DMS153 treated with DMSO at 0.1 percent for 48 hours (cell line): ENCODE measurements at regions not wholly inside any gene's neighbourhood (a gene's known extent, or its start where the extent isn't known, plus 50 kb on each side); places are given as distances from the start of the nearest gene placed in this dataset.
"Not testable (repeated sequence)": the region's sequence is repeated elsewhere in the genome, so short reads cannot be mapped to it uniquely, and the experiment has no call there.

Experiments
- DNase-seq: peaks from one replicate; lab custom pipeline; 2025; ENCODE audit not compliant: unreplicated experiment; lab: John Stamatoyannopoulos, UW

DNA sequence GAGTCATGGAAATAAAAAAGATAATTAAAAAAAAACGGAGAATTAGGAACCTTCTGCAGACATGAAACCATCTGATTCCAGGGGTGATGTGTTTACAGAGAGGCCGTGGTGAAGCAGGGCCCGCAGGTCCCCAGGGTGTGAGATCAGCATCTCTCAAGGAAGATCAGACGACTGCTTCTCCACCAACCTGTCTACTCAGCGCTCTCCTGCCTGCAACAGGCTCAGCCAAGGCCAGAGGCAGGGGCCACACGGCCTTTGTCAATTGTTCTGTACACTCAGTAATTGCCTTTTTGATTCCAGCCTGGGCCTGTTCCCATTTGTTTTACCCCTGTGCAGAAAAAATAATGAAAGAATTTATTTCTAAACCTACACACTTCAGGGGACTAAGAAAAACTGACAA lies 124.6 kb downstream of the NXPE2 start:
- DNase-seq = no peak

DNA sequence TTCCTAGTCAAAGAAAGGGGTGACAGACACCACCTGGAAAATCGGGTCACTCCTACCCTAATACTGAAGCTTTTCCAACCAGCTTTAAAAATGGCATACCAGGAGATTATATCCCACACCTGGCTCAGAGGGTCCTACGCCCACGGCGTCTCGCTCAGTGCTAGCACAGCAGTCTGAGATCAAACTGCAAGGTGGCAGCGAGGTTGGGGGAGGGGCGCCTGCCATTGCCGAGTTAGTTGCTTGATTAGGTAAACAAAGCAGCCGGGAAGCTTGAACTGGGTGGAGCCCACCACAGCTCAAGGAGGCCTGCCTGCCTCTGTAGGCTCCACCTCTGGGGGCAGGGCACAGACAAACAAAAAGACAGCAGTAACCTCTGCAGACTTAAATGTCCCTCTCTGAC lies 127.1 kb downstream of the NXPE2 start:
- not testable (repeated sequence) for DNase-seq

DNA sequence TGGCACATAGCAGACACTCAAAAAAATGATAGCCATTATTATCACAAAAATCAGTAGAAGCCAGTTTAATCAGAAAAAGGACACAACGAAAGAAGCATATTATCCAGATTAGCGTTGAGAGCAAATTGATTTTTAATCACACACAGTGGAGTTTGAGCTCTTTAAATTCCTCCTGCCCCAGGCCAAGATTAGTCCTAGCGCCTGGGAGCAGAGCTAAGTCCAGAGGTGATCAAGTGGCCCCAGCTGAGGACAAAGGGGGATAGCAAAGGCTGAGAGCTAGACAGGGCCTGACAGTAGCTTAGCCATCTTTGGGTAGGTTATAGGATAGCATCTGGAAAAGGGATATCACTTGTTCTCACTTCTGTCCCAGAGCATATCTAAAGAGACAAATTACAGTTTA lies 133.6 kb downstream of the NXPE2 start:
- no peak for DNase-seq

DNA sequence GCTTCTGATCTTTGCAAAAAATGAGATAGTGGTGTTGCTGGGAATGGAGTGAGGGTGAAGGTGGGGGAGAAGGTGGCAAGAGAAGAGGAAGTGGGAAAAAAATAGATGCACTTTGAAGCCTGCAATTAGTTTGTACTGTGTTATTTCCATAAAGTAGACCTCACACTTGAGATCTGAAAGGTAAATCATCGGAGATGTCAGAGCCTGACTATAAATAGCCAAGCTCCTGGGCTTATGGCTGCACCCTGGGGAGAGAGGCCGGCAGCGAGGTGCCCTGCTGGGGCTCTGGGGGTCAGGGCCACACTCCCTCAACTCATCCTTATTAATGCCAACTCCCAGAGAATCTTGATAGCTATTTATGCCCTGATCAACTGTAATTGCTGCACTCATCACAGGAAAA lies 134.4 kb downstream of the NXPE2 start:
- DNase-seq = no peak

DNA sequence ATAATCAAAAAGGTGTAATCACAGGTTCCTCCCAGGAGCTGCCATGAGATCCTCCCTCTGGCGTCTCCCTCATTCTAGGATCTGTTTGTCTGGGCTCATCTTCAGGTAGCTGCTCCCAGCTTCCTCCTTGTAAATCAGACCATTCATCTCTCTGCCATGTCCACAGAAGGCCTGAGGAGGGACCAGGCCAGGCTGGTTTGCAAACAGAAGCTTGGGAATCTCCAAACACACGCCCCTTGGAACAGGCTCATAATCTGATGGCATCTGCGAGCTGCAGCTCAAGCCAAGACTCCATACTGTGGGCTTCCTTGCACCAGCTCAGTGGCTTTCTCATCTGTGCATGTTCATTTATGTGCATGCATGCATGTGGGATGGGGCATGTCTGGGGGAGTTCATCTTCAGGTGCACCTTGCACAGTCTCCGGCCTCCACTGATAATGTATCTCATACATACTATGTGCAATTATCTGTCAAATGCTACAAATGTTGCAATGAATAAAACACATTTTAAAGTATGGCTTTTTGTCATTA lies 134.9 kb downstream of the NXPE2 start:
- no peak for DNase-seq

DNA sequence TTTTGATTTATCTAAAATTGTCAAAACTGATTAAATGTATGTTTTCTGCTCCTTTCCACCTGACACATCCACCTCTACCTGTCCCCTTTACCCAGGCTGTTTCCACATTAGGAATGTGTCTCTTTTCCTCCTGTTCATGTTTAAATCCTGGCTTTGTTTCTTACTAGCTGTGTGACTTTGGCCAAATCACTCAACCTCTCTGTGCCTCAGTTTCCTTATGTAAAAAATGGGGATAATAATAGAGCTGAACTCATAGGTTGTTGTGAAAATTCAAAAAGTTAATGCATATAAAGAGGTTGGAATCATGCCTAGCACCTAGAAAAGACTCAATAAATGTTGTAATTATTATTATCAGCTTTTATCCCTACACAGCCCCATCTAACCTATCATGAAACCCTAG lies 136.8 kb downstream of the NXPE2 start:
- DNase-seq = no peak

DNA sequence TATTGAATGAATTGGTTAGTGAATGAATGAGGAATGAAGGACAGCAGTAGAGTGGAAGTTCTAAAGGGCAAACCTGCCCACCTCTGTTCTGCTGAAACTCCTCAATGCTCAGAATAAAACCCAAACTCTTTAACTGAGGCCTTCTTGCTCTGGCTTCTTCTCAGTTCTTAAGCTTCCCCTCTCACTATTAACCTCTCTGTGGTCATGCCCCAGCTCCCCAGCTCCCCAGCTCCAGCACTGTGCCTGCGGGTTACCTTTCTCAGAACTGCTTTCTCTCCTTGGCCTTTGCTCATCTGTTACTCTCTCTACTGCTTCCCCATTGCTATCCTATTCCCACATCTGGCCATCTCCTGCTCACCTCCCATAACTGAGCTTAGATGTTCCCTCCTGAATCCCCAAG lies 137.4 kb downstream of the NXPE2 start:
- DNase-seq = no peak

DNA sequence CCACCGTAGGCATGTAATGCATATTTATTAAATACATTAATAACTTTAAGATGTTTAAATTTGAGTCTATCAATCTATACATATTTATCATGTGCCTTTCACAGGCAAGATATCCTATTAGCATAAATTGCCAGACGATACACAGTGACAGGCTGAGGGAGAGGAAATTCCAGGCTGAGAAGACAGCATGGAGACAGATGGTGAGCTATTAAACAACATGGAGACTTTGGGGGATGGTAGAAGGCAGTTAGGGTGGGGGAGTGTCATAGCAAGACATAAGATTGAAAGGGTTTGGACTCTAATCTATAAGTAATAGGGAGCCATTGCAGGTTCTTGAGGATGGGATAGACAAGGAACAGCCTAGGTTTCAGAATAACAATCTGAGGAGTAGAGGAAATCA lies 138.5 kb downstream of the NXPE2 start:
- DNase-seq = no peak

DNA sequence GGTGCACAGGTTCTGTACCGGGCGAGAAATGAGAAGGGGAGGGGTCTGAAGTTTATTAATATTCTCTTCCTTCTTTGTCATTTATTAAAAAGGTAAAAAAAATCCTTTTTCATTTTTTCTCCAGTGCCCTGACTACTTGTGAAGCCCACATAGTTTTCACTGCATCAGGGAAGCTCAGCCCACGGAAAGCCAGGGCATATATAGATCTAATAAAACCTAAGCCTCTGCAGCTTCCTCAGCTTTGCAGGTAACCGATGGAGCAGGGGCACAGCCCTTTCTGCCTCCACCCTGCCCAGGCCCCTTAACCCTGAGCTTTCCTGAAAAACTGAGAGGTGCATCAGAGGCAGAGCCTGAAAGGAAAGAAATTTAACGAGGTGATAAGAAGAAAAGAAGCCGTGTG lies 140.1 kb downstream of the NXPE2 start:
- no peak for DNase-seq

DNA sequence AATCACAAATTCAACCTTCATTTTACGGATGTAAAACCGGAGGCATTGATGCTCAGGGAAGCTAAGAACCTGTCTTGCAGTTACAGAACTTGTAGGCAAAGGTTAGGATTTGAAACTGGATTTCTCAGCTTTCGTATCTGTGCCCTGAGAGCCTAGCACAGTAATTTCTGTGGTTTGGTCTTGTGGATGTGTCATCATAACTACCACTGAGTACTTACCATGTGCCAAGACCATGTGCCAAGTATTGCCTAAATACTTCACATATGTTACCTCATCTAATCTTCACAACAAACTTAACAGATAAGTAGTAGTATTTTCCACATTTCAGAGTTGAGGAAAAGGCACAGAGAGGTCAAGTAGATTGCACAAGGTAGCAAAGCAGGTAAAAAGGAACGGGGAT lies 140.7 kb downstream of the NXPE2 start:
- DNase-seq = no peak

DNA sequence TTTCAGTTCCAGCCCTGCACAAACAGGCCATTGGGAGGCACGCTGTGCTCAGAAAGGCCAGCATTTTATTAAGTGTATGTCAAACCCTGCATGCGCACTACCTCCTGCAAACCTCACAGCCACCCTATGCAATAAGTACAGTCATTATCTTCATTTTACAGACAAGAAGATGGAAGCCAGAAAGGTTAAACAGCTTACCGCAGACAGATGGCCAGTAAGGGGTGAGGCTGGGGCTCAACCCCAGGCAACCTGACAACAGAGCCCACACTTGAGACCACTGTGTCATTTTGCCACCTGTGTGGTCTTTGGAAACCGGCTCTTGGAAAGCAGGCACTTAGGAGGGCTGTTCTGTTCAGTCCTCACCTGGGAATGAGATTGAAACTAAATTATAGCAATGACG lies 142.3 kb downstream of the NXPE2 start:
- no peak for DNase-seq

DNA sequence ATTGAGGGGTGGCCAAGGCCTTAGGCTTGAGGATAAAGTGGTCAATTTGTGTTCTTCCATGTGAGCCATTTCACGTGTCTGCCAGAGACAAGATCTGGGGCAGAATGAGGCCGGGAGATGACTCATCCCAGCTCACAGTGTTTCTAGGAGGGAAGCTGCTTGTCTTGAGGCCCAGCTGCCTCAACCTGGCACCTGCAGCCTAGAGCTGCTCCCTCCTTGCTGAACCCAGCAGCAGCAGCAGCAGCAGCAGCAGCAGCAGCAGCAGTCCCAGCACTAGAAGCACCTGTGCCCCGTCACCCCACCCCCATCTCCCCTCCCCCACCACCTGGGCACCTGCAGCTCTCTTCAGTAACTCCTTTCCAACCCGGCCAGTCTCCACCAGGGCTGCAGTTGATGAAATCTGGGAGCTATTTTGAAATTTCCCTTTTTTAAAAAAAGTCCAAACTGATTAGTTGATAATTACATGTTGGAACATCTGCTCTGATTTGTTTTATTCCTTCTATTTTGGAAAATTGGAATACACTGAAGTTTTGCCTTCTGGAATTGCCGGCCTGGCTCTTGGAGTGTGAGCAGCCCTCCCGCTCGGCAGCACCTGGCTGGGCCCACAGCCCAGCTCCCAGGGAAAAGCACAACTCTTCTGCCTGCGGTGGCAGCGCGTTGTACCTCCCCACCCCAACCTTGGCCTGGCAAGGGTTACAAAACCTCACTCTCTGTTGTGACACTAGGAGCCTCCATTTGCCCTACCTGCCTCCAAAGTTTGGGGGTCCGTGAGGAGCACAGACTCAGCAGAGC lies 143.5 kb downstream of the NXPE2 start:
- no peak for DNase-seq

DNA sequence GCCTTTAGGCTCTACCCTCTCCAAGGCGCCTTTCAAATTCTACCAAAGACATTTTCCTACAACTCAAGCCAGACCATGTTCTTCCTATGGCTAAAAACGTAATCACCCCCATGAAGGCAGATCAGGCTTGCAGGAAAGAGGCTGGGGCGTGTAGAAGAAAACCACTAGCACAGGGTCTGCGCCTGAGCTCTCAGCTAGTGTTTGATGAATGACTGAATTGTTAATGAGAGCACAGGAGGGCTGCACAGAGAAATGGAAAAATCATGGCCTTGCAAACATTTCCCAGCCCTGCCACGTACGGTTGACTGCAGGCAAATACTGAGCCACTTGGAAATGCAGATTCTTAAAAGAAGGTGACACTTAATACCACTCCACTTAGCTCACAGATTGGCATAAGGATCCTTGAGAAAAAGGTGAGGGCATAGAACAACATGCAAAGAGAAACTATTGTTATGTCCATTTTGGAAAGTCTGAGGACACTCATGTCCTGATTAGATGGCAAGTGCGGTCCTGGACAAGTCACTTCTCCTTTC lies 148.6 kb downstream of the NXPE2 start:
- DNase-seq = no peak

DNA sequence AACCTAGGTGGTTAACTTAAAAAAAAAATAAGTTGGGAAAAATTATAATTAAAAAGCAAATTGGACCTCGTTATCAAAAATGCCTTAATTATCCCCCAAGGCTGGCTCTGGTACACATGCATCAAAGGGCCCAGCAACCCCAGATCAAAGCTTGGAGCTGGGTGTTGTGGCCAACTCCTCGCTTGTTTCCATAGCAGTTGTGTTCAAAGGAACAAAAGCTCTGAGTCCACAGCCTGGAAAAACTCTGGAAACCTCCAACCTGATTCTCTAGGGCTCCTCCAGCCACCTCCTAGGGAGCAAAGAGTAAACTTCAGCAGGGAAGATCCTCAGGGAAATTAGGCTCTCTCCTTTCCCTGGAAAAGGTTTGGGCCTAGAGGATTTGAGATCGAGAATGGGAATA lies 149.4 kb downstream of the NXPE2 start:
- no peak for DNase-seq

DNA sequence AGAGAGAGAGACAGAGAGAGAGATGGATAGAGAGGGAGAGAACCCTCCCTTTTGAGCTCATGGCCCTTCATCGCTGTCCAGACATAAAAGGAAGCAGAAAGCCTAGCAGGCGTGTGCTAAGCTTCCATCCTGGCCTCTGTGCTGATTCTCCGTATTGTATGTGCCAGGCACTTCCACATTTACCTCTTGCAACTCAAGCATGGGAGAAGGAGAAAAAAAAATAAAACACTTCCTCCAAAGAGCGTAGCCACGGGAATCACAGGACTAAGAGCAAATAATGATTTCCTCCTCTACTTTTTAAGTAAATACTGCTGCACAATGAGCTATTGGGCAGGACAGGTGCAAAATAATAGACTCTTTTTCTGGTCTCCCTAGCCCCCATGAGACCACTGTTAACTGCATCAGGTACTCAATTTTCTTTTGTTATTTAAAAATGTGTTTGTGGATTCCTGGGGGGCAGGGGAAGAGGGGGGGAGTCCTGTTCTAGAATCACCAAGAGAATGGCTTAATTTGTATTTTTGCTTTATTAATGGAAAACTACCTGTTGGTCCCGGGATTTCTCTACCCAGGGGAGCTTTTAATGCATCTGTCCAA lies 154.3 kb downstream of the NXPE2 start:
- peak; percentile 97 for DNase-seq

DNA sequence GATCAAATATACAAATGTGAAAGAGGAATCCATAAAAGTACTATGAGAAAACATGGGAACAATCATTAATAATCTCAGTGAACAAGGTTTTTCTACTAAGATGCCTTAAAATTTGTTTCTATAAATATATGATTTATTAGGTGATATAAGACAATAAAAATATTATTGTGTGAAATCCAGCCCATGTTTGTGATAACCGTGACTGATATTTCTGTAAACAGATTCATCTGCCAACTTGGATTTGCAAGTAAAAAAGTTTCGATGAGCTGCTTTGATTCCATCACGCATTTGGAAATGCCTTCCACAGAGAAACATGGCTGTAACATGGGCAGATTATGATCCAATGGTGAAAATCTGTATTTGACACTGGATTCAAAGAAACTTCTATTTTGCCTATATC lies 157.8 kb downstream of the NXPE2 start:
- DNase-seq = no peak

DNA sequence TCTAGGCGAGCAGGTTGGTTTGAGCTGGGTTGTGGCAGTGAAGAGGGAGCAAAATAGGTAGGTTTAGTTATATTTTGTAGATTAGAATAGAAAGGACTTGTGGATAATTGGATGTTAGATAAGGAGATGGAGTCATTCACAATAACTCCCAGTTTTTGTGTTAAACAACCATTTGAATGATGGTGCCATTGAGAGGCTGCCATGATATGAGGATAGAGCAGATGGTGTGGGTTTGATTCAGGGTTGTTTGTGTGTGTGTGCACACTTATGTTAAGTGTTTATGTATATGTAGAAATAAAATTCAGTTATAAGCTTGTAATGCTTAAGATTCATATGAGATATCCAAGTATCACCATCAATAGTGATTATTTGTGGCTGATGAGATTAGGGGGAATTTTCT lies 166.6 kb downstream of the NXPE2 start:
- DNase-seq = no peak

DNA sequence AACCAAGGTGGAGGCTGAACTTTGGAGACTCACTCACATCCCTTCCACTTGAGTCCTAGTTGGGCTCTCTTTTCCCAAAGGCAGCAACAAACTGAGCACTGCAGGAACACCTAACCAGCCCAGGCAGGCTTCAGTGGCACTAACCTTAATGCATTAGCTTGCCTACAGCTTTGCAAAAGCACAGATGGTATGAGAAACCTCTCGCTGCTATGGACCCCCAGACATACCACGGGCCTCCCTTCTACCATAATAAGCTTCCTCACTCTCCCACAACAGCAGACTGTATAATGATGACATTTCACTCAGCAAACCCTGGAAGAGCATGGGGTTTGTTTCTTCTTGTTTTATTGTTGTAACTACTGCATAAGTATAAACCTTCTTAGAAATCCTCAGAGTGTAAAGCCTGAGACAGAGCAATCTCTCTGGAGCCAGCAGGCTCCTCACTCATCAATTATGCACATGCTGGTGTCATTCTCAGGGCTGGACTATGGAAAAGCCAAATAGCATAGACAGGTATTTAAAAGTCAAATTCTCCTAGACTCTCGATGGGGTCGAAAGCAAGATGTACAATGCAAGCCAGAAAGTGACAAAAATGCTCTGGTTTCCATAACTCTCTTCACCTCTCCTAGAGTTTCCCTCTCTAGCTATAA lies 167.6 kb downstream of the NXPE2 start:
- no peak for DNase-seq

DNA sequence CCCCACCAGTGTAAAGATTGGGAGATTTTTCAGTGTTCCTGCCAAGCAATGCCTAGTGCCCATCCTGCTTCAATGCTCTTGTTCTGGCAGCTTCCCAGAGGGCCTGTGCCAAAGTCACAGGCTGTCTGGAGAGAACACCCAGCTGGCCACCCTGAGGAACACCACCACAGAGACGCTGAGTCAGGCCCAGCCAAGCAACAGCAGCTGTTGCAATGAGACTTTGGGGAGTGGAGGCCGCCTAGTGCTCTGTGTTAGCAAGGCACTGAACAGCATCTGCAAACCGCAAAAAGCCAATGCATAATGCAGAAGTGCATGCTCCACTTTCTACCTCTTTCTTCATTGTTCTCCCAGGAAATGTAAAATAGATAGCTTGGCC lies 168.1 kb downstream of the NXPE2 start:
- no peak for DNase-seq

DNA sequence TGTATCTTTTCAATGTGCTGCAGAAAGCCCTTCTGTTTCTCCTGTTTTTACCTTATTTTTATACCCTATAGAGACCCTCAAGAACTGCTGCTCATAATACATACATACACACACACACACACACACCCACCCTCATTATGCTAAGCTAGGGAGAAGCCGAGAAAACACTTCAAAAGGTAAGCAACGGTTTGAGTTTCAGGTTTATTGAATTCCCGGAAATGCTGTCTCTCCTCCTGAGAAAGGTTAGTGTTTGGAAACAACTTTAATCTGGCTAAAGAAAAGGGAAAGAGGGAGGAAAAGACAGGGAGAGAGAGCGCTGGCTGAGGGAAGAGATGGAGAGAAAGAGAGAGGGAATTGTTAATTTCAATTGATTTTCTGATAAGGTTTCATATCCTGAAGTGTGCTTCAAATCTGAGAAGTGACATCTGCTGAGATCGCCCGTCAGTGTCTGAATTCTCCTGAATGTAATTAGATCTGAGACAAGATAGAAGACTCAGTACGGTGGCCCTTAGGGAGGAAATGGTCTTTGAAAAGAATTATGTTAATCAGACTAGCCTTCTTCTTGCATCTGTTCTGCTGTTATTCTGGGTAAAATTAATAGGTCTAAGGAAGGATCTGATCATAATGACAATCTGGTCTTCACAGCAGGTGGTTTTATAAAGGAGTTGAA lies 169.1 kb downstream of the NXPE2 start:
- DNase-seq = no peak

DNA sequence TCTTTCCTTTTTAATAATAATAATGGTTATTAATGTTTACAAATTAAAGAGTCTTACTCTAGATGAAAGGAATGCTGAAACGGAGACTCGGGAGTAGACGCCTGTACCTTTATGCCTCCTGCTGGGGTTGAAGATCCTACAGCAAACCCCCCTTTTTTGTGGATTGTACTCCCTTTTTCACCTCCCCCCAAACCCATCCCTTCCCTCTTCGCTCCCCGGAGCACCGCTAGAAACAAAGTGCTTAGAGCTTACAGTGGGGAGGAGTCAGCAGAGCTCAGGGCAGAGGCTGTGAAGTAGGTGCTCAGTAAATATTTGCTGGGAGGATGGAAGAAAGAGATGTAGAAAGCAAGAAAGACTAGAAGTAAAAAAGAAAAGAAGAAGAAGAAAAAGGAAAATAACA lies 169.7 kb downstream of the NXPE2 start:
- no peak for DNase-seq

DNA sequence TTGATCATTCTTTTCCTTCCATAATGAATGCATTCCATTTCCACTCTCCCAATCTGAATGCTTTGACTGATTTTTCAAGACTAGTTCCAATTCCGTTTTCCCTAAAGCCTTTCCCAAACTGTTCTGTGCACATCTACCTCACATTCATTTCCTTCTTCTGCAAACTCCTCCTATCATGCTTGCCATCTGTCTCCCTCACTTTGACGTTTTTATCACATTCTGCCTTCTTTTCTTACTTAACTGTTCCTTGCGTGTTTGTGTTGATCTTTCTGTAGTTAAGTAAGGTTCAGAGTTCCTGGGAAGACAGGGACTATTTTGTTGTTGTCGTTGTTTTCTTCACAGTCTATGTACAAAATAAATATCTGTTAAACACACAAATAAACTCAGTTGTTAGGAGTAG lies 179.0 kb downstream of the NXPE2 start:
- no peak for DNase-seq
